GM20431 (cell line): ENCODE measurements at regions not wholly inside any gene's neighbourhood (a gene's known extent, or its start where the extent isn't known, plus 50 kb on each side); places are given as distances from the start of the nearest gene placed in this dataset.
"Not testable (repeated sequence)": the region's sequence is repeated elsewhere in the genome, so short reads cannot be mapped to it uniquely, and the experiment has no call there.

Experiments used
- in situ Hi-C: fragments of 300-500 bp; cut with MseI, MboI; formaldehyde crosslinking; loops from one replicate; pipeline ENCODE4 v1.15.0; 2020; ENCODE audit warnings: low sequenced_read_pairs; ENCODE audit not compliant: unreplicated experiment

- in situ Hi-C loops = not testable (repeated sequence)
Observed at GRCh38 chr2:187676050-187676449, 121.8 kb upstream of the TFPI start.

- in situ Hi-C loops = no loop called here
Observed at GRCh38 chr2:187679454-187679853, 125.2 kb upstream of the TFPI start.

GRCh38 chr2:187684174-187684573 is 129.9 kb upstream of the TFPI start:
- in situ Hi-C loops = no loop called here

GRCh38 chr2:187686416-187687024 is 132.3 kb upstream of the TFPI start:
- in situ Hi-C loops = no loop called here

GRCh38 chr2:187687585-187687984 is 133.3 kb upstream of the TFPI start:
- in situ Hi-C loops = no loop called here

- in situ Hi-C loops = no loop called here
Observed at GRCh38 chr2:187689372-187689771, 135.1 kb upstream of the TFPI start.

GRCh38 chr2:187693923-187694322 is 139.7 kb upstream of the TFPI start:
- in situ Hi-C loops = no loop called here

GRCh38 chr2:187696644-187697043 is 142.4 kb upstream of the TFPI start:
- in situ Hi-C loops = not testable (repeated sequence)

- in situ Hi-C loops = no loop called here
Observed at GRCh38 chr2:187698374-187699110, 144.3 kb upstream of the TFPI start.

- in situ Hi-C loops = no loop called here
Observed at GRCh38 chr2:187702157-187702556, 147.9 kb upstream of the TFPI start.

- in situ Hi-C loops = no loop called here
Observed at GRCh38 chr2:187708272-187708671, 154.0 kb upstream of the TFPI start.

- in situ Hi-C loops = no loop called here
Observed at GRCh38 chr2:187709065-187709464, 154.8 kb upstream of the TFPI start.

GRCh38 chr2:187710791-187711521 is 156.7 kb upstream of the TFPI start:
- in situ Hi-C loops = no loop called here

- in situ Hi-C loops = no loop called here
Observed at GRCh38 chr2:187715590-187715989, 161.4 kb upstream of the TFPI start.

GRCh38 chr2:187716301-187716700 is 162.1 kb upstream of the TFPI start:
- in situ Hi-C loops = no loop called here

GRCh38 chr2:187718092-187718491 is 163.9 kb upstream of the TFPI start:
- in situ Hi-C loops = no loop called here

GRCh38 chr2:187719510-187719909 is 165.3 kb upstream of the TFPI start:
- in situ Hi-C loops = no loop called here

GRCh38 chr2:187748958-187749357 is 194.7 kb upstream of the TFPI start:
- in situ Hi-C loops = no loop called here

- in situ Hi-C loops = no loop called here
Observed at GRCh38 chr2:187749804-187750431, 195.7 kb upstream of the TFPI start.

- in situ Hi-C loops = no loop called here
Observed at GRCh38 chr2:187768995-187769394, 214.8 kb upstream of the TFPI start.

- in situ Hi-C loops = no loop called here
Observed at GRCh38 chr2:187769437-187769836, 215.2 kb upstream of the TFPI start.
